ENCODE measurements at regions not wholly inside any gene's neighbourhood (a gene's known extent, or its start where the extent isn't known, plus 50 kb on each side); places are given as distances from the start of the nearest gene placed in this dataset.
"Not testable (repeated sequence)": the region's sequence is repeated elsewhere in the genome, so short reads cannot be mapped to it uniquely, and the experiment has no call there.

DNA sequence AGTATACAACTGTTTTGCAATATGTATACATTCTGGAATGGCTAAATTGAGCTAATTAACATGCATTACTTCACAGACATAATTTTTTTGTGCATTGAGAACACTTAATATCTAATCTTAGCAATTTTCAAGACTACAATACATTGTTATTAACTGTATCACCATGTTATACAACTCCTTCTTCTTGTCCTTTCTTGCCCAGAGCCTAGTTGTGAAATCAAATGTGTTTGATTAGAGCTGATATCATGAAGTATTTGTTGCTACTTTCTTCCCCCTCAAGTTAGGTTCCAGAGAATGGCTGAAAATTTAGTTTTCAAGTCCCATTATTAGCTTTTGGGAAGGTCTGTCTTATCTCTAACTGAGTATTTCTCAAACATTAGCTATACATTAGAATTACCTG, 607.8 kb downstream of the PSAT1 start:
- no peak for TF ChIP-seq POLR2A (IDR thresholded peaks at IDR 0.05)
- TF ChIP-seq, protein P1, sequence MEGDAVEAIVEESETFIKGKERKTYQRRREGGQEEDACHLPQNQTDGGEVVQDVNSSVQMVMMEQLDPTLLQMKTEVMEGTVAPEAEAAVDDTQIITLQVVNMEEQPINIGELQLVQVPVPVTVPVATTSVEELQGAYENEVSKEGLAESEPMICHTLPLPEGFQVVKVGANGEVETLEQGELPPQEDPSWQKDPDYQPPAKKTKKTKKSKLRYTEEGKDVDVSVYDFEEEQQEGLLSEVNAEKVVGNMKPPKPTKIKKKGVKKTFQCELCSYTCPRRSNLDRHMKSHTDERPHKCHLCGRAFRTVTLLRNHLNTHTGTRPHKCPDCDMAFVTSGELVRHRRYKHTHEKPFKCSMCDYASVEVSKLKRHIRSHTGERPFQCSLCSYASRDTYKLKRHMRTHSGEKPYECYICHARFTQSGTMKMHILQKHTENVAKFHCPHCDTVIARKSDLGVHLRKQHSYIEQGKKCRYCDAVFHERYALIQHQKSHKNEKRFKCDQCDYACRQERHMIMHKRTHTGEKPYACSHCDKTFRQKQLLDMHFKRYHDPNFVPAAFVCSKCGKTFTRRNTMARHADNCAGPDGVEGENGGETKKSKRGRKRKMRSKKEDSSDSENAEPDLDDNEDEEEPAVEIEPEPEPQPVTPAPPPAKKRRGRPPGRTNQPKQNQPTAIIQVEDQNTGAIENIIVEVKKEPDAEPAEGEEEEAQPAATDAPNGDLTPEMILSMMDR (IDR thresholded peaks at IDR 0.05), result no peak
- intact Hi-C loops (cut with DNase I; ENCODE audit: low total_unique reads), result no loop called here
- DNase-seq (ENCODE audit: low spot score in 2 of 2), result no peak
- H3K4me3 ChIP-seq (ENCODE audit: low read depth, poor library complexity, severe bottlenecking), result no peak overlapping the region

DNA sequence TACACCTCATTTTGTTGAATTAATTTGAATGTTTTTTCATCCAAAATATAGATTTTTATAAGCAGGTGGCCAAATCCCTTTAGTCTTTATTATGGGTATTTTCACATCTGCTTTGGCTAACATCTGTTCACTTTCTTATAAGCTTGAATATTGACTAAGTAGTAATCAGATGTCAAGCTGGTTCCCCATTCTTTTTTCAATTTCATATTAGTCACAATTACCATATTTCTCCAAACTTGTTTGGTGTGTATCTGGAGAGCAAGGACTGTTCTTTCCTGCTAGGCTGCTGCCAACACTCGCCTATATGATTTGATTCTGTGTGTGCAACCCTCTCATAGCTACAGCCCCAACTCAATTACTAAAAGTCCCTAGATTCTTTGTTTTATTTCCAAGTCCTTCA, 608.5 kb downstream of the PSAT1 start:
- DNase-seq (ENCODE audit: low spot score in 2 of 2), result no peak
- intact Hi-C loops (cut with DNase I; ENCODE audit: low total_unique reads), result no loop called here
- TF ChIP-seq, protein P1 (IDR thresholded peaks at IDR 0.05), result no peak
- TF ChIP-seq POLR2A (IDR thresholded peaks at IDR 0.05), result no peak
- H3K4me3 ChIP-seq (ENCODE audit: low read depth, poor library complexity, severe bottlenecking), result no peak overlapping the region
- 84 to 85% methylated on average over 1 of the region's 1 CpG for WGBS, 2 donors

DNA sequence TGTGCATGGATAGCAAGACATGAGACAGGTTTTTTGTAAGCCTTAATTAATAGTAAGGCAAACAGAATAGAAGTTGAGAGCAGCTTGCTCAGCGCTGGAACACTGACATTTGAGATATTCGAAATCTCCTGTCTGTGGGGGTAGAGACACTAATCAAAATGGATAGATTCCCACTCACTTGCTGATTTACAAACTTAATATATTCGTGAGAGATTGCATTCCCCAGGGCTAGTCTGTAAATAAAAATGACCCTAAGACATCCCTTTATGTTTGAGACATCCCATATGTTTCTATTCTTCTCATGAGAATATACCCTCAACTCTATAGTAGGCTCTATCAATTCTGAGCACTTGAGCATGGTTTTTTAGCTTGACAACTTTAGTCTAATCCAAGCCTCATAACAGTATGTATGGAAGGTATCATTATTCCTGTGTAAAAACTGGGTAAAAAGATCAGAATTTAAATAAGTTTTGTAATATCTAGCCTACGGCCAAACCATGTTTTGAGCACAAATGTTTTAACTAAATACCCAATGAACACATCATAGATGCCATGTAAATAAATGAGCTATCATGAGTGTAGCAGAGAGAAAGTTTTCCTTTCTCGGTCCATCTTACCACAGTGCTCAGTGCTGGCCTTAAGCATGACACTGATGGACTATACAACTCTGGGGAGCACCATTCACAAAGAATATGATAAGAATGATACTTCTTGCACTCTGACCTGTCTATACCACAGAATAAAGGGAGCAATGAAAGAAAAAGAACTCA, 609.2 kb downstream of the PSAT1 start:
- no peak overlapping the region for H3K4me3 ChIP-seq (ENCODE audit: low read depth, poor library complexity, severe bottlenecking)
- DNase-seq (ENCODE audit: low spot score in 2 of 2), result no peak
- 76 to 77% methylated on average over 5 of the region's 5 CpGs for WGBS, 2 donors
- TF ChIP-seq, protein P1 (IDR thresholded peaks at IDR 0.05), result no peak
- no peak for TF ChIP-seq POLR2A (IDR thresholded peaks at IDR 0.05)
- intact Hi-C loops (cut with DNase I; ENCODE audit: low total_unique reads), result no loop called here

DNA sequence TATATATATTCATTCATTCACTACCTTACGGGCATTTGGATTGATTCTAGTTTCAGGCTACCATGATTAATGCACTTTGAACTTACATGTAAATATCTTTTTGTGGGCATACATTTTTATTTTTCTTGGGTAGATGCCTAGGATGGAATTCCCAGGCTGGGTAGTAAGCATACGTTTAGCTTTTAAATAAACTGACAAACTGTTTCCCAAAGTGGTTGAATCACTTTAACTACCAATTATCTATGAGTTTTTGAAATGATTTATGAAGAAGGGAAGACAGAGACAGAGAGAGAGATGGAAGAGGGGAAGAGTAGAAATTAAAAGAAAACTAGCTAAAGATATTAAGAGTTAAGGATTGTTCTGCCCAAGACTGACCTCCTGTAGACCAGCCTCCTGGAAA, 612.6 kb downstream of the PSAT1 start:
- TF ChIP-seq, protein P1 (IDR thresholded peaks at IDR 0.05), result no peak
- no peak for TF ChIP-seq POLR2A (IDR thresholded peaks at IDR 0.05)
- WGBS, 2 donors, result 71 to 82% methylated on average over 2 of the region's 2 CpGs
- DNase-seq (ENCODE audit: low spot score in 2 of 2), result no peak
- intact Hi-C loops (cut with DNase I; ENCODE audit: low total_unique reads), result no loop called here
- no peak overlapping the region for H3K4me3 ChIP-seq (ENCODE audit: low read depth, poor library complexity, severe bottlenecking)

DNA sequence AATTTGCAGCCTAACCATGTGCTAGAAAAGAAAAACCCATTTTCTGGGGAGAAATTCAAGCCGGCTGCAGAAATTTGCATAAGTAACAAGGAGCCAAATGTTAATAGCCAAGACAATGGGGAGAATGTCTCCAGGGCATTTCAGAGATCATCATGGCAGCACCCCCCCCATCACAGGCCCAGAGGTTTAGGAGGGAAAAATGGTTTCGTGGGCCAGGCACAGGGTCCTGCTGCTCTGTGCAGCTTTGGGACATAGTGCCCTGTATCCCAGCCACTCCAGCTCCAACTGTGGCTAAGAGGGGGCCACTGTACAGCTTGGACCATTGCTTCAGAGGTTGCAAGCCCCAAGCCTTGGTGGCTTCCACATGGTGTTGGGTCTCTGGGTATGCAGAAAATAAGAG, 620.0 kb downstream of the PSAT1 start:
- H3K4me3 ChIP-seq (ENCODE audit: low read depth, poor library complexity, severe bottlenecking); DNase-seq (ENCODE audit: low spot score in 2 of 2); intact Hi-C loops (cut with DNase I; ENCODE audit: low total_unique reads): not testable (repeated sequence)
- WGBS, 2 donors, result 79 to 88% methylated on average over 2 of the region's 2 CpGs

DNA sequence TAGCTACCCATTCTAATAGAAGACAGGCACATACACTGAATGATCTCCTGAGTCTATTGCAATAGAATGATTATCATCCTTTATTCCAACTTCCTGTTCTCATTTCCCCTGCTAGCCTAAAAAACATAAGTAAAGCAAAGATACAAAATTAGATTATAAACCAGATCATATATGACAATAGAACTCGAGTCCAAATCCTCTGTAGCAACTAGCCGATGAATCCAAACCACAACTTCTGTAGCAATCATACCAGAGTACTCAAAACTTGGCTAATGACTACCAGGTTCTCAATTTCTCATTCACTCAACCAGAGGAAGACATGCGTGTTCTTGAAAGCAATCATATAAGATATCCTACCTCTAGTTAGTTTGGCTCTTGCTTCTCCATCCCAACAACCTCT, 622.1 kb downstream of the PSAT1 start:
- TF ChIP-seq, protein P1 (IDR thresholded peaks at IDR 0.05), result no peak
- TF ChIP-seq POLR2A (IDR thresholded peaks at IDR 0.05), result no peak
- H3K4me3 ChIP-seq (ENCODE audit: low read depth, poor library complexity, severe bottlenecking), result no peak overlapping the region
- 28 to 42% methylated on average over 3 of the region's 3 CpGs for WGBS, 2 donors
- DNase-seq (ENCODE audit: low spot score in 2 of 2), result no peak
- intact Hi-C loops (cut with DNase I; ENCODE audit: low total_unique reads), result no loop called here
